ENCODE measurements at regions not wholly inside any gene's neighbourhood (a gene's known extent, or its start where the extent isn't known, plus 50 kb on each side); places are given as distances from the start of the nearest gene placed in this dataset.

DNA sequence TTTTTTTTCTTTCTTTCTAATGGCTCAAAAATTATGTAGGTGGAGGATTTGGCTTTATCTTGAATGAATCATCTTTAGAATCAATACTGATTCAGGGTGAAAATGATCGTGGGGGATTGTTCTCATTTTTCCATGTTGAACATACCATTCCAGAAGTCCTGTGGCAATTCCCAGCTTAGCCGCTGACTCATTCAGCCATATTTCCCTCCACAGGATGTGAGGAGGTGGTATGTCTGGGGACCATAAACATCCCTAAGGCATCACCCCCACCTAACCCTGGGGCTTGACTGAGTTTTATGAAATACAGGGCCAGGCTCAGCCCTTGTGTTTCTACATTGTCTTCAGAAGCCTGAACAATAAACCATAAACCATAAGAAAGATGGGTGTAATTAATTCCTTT is 92.7 kb upstream of the FN1 start:
- DNase-seq, result no peak

DNA sequence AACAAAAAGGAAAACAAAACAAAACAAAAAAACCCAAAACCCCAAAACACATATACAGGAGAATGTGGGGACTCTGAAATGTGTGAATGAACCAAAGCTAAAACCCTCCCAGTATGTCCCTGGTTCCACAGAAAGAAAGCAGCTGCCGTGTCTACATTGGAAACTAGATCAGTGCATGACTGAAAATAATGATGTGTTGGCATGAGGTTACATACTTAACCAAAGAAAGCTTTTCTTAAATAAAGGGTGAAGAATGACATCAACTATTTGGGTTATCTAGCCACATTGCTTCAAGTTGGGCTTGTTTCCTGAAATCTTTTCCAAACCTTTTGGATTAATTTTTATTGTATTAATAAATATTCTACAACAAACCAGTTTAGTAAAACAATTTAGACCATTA is 91.9 kb upstream of the FN1 start:
- no peak for DNase-seq

DNA sequence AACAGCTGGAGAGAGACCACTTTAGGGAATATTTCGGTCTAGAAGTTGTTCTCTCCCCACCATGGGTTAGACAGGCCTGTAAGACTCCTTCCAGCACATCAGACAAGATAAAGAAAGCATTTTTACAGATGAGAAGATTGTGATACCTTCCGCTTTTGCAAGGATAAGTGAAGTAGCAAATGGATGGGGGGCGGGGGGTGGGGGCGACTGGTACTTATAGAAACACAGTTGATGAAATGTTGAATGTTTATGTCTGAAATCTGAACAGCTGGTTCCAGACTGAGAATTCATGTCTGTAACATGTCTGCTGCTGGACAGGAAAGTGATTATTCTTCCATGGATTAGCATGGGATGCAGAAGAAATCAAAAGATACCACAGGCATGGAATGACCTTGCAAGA is 90.5 kb upstream of the FN1 start:
- no peak for DNase-seq

DNA sequence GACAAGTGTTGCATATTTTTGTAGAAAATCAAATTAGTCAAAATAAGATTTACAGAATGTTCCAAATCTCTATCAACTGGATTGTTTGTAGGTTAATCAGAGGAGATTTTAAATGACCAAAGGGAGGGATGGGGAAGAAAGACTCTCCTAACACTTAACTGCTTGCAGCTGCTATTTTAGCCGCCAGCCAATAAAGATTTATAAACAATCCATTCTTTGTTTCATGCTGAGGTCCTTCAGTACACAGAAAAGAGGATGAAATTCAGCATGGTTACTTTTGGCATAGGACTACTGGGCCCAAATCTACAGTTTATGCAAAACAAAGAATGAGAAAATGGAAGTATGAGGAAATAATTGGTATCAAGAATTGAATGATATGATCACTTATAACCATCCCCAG is 86.4 kb upstream of the FN1 start:
- no peak for DNase-seq

DNA sequence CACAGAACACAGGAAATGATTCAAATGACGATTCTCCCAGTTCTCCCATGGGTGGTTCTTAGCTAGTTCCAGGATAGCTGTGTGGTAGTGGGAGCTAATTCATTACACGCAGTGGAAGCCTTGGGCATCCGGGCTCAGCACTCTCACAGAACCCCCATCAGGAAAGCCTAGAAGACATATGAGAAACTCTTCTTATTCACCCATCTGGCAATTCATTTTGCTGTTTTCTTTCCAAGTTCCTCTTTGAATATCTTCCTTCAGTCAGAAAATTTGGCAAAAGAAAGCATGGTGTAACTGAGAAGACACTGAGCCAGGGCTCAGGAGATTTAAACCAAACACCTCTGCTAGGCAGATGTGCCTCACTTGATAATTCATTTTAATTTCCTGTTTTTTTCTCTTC is 85.2 kb upstream of the FN1 start:
- DNase-seq, result no peak

DNA sequence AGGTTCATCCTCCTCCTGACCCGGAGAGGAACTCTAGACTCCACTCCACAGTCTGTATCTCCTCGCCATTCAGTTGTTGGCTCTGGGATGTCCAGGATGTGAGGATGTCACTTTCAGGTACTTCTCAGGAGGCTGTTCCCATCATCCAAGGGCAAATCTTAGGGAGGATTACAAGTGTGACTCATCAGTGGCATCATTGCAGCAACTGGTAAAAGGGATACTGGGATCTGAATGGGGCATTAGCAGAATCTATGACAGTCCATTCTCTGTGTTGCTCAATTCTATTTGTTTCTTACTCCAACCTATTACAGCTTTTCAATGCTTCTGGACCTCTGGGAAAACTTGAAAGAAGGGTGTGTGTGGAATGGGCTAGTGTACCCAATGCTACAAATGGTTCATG is 81.5 kb upstream of the FN1 start:
- no peak for DNase-seq

DNA sequence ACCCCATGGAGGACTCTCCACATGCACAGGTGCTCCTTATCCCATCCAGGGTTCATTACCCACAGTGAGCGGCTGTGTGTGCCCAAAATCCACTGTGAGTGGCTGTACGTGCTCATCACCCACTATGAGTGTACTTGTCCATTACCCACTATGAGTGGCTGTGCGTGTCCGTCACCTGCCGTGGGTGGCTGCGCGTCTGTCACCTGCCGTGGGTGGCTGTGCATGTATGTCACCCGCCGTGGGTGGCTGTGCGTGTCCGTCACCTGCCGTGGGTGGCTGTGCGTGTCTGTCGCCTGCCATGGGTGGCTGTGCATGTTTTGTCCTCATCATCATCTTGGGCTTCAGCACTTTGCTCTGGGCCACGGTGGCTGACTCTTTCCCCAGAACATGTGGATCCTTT is 78.6 kb upstream of the FN1 start:
- DNase-seq, result no peak

DNA sequence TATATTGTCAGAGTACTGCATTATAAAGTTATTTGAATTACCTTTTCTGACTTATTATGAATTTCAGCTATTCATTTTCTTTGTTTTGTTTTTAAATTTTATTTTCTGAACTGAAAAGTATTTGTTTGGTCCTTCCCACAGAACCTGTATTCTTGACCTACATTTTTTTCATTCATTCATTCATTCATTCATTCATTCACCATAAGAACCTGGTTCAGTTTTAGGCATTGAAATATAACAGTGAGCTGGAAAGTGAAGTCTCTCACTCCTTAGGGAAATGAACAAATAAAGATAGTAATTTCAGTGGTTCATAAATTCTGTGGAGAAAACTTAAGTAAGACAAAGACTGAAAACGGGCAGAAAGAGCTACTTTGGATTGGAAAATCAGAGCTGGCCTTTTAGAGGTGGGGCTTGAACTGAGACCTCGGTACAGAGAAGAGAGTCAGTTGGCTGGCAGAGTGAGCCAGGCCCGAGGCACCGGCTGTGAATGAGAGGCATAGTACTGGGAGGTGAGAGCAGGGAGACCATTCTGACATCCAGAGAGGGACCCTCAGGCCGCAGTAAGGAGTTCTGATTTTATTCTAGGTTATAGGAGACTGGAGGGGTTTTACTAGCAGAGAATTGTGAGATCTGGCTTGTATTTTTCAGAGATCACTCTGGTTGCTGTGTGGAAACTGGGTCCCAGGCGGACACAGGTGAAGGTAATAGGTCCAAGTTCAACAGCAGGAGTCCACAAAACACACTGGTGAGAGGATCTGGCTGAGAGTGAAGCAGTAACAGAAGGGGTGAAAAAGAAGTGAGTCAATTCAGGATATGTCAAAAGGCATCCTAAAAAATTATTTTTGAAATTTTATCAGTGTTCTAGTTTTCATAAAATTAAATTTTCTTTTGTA is 75.8 kb upstream of the FN1 start:
- no peak for DNase-seq

DNA sequence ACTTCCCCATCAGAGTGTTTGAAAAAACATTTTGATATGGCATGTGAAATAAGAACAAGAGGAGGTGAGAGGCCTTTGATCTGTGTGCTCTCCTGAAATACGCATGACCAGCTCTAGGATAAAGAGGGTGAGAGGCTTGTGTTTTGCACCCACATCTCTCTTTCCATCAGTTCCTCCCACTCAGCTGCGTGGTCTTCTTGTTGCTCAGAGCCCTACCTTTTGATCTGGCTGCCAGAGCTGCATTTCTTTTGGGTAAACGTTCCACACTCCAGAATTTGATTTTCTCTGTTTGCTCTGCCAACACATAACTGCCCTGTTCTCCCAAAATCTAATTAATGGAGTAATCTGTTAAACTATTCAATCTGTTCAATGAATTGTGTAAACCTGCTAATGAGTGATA is 72.0 kb upstream of the FN1 start:
- no peak for DNase-seq

DNA sequence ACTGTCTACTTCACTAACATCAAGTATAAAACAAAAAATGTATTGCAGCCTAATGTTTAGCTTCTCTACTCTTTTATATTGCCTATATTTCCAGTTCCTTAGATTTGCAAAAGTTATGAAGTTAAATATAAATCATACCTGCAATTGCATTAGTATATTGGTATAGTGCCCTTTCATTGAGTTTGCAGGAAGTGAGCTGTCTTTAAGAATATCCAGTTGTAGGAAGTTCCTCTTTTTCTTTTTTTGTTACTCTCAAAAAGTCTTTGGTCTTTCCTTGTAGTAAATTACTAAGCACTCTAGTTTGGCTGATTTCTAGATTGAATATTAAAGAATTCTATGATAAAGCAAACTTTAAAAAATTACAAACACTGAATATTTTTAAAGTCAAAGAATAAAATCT is 71.3 kb upstream of the FN1 start:
- DNase-seq, result no peak

DNA sequence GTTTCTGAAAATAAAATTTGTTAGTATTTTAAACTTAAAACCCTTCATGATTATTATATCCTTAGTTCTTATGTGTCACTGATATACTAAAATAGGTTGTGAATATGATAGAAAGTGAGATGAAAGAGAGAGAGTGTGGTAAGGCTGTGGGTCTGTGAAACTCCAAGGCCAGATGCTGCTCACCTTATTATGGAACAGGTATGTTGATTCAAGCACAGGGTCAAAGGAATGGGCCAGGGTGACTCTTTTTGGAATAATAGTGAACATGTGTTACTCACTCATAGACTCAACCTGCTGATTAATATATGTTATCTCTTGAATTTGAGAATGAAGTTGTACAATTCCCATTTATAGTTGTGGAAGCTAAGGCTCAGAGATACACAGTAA is 70.7 kb upstream of the FN1 start:
- no peak for DNase-seq

DNA sequence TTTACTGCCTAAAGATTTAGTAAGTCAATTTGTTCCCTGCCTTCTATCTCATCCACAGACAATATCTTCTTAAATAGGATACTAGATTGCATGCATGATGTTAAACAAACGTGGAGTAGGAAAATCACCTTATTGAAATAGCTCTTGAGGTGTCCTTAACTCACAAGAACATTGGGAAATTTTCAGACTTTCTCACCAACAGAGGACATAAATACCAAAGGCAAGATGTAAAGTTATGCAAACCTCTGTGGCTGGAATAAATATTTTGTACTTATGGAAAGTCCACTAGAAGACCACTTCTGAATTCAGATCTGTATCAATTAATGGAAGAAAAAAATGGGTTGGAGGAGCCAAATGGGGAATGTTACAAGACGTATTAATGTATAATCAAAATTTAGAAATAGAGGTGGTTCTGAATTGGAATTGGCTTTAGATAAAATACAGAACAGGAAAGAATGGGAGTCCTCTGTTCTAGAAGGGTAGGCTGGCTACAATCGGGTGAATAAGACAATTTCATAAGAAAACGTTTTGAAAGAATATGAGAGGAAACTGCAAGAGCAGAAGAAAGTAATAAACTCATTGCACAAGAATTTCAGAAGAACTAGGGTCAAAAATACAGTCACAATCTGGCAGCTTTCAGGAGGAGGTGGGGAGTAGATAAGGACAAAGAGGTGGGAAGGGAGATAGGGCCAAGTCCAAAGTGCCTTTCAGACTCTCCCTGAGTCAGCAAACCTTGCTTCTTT is 69.3 kb upstream of the FN1 start:
- DNase-seq, result no peak

DNA sequence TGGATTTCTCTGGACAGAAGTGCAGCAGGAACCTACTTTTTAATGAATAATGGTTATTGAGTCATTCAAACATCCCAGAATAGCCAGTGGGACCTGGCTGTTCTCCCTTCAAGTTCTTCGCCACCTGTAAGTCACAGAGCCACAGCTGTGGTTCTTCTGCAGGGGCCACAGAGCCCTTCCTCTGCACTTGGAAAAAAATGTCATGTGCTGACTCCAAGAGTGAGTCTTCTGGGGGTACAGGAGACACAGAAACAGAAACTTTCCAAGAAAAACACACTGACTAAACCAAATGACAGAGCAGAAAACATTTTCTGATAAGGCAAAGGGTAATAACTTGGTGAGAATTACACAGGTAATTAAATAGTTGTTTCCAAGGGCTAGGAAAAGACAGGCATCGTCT is 68.7 kb upstream of the FN1 start:
- no peak for DNase-seq

DNA sequence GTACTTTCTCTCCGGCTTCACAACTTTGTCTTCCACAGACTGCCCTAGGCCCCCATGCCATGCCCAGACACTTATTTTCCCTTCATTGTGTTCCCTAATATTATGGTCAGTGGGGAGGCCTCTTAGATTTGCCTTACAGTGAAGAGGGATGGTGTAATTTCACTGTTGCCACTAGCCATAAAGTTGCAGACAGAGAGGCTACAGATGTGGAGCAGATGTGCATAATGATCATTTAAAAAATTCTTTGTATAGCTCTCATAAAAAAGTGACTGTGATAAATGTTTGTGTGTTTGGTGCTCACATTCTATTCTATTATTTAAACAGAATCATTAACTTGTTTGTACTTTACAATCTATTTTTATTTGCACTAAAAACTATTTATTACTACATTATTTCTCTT is 67.5 kb upstream of the FN1 start:
- DNase-seq, result no peak

DNA sequence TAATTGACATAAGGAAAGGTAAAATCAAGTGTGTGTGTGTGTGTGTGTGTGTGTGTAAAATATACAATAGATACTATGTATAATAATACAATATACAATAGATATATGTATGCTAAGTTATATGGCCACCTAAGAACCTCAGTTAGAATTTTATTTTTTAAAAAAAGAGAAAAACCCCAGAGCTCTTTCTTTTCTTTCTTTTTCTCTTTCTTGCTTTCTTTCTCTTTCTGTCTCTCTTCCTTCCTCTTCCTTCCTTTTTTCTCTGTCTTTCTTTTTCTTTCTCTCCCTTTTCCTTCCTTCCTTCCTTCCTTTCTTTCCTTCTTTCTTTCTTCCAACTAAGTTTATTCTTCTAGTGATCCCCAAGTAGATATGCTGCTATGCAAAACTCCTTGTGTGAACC is 64.6 kb upstream of the FN1 start:
- no peak for DNase-seq

DNA sequence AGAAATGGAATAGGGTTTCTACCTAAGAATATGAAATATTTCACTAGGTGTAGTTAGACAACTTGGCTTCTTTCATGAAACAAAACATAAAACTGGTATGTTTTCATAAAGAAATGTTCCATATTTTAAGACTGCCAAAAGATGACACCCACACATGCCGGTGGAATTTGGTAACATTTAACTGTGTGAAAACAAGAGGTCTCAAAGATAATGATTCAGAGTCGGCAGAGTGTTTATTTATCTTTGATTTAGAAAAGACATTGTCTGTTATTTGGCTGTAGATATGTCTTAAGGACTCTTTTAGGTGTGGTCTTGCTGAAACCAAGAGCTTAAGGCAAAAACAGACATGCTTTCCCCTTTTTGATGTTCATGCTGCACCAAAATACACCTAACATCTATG is 63.5 kb upstream of the FN1 start:
- DNase-seq, result no peak

DNA sequence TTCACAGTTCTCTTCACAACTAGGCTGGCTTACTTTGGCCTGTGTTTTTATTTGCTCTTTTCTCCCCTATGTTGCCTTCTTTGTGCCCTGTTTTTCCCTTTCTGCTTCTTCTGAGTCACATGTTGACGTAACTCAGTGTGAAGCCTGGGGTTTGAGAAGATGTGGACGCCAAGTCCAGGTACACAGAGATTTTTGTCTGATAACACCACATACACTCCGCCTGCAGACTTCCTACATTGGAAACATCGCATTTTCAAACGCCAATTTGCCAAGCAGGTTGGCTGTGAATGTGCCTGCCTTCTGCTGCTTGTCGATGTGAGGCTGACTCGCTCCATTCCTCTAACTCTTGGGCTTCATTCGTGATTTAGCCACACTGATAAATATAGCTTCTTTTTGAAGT is 62.6 kb upstream of the FN1 start:
- no peak for DNase-seq

DNA sequence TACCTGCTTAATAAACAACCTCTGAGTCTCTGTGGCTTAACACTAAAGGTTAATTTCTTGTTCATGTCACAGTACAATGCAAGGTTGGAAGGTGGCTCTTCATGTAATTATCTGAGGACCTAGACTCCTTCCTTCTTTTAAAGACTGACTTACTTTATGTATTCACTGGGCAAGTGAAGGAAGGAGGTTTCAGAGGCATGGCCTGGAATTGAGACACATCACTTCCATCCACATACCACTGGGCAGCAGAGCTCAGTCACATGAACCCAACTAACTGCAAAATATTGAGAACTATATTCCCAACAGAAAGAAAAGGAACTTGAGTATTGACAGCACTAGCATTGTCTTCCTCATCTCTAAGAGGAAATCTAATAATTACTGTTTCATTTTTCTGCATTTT is 57.5 kb upstream of the FN1 start:
- DNase-seq, result no peak

DNA sequence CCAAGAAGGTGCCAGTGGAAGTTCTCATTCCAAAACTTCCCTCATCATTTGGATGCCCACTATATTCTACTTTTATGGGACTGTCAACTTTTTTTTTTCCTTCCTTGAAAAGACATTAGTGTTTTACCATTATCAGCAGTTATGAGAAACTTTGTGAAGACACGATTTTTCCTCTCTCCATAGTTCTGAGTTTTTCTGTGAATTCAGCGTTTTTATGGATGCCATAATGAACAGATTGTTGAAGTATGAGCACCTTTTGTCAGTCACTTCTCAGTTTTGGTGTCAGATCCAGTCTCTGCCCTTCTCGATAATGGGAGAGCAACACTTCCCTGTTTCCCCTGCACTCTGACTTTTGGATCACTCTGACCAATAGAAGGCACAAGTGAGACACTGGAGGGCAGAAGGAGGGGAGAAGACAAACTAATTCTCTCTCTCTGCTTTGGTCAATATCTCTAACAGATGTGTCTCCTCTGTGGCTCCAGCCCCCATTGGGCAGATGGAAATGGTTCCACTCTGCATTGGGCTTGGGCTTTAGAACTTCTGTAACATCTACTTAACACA is 53.5 kb upstream of the FN1 start:
- no peak for DNase-seq

DNA sequence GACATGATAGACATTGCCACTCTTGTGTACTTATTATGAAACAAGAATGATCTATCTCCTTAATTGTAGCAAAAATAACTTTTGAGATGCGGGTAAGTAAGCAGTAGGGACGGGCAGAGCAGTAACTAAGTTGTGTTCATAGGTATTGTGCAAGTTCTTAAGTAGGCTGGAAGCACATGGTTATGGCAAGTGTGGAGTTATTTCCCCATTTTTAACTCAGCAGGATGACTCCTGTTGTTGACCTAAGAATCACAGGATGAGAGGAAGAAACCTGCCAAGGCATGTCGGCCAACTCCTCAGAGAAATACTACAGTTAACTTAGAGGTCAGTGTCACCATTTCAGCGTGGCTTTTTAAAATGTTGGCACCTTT is 51.1 kb upstream of the FN1 start:
- no peak for DNase-seq

DNA sequence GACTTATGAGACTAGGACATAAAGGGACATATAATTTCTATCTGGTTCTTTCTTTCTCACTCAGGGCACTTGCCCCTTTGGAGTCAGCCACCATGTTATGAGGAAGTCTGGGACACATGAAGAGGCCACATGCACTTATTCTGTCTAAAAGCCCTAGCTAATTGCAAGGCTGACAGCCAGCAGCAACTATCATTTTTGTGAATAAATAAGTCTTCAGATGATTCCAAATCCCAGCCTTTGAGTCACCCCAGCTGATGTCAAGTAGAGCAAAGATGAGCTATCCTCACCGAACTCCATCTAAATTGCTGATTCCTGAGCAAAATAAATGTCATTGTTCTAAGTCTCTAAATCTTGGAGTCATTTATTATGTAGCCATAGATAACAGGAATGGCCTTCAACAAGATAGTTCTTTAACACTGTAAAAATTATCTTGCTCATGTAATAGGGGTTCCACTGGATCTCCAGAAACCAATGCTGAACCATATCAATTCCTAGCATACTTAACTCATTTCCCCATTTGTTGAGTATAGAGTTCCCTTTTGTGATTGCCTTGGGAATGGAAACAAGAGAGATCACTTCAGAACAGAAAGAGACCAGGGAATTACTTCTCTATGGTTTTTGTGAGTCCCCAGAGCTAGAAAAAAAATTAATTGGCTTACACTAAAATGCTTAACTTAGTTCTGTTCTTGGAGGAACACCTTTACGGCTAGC is 50.6 kb upstream of the FN1 start:
- no peak for DNase-seq

Data from T-helper 2 cell (primary cell).